ENCODE measurements at regions not wholly inside any gene's neighbourhood (a gene's known extent, or its start where the extent isn't known, plus 50 kb on each side); places are given as distances from the start of the nearest gene placed in this dataset.
"Not testable (repeated sequence)": the region's sequence is repeated elsewhere in the genome, so short reads cannot be mapped to it uniquely, and the experiment has no call there.

- DNase-seq (ENCODE audit: low spot score), result no peak
Measured at GRCh38 chr1:164433818-164434170, 125.2 kb upstream of the PBX1 start.

GRCh38 chr1:164440232-164440631 lies 118.8 kb upstream of the PBX1 start:
- peak; percentile 21 for DNase-seq (ENCODE audit: low spot score)

GRCh38 chr1:164443166-164443565 lies 115.8 kb upstream of the PBX1 start:
- DNase-seq (ENCODE audit: low spot score), result no peak

- DNase-seq (ENCODE audit: low spot score), result no peak
Measured at GRCh38 chr1:164443836-164444235, 115.1 kb upstream of the PBX1 start.

DNA sequence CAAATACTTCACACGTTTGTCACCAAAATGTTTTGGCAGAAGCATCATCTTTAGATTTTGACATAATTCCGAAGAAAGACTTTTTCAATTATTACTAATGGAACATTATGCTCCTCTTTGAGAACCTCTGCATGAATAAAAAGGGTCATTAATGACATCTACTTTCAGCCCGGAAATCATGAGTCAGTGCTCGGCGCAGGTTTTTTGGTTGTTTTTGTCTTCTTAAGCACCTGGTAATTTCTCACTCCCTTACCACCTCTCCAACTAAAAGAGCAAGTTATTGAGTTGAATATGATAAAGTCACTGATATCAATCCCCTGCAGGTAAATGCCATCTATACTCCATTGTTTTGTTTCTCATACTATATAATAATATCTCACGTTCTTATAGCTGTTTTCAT lies 113.0 kb upstream of the PBX1 start:
- no peak for DNase-seq (ENCODE audit: low spot score)

- no peak for DNase-seq (ENCODE audit: low spot score)
Measured at GRCh38 chr1:164452549-164452948, 106.4 kb upstream of the PBX1 start.

DNA sequence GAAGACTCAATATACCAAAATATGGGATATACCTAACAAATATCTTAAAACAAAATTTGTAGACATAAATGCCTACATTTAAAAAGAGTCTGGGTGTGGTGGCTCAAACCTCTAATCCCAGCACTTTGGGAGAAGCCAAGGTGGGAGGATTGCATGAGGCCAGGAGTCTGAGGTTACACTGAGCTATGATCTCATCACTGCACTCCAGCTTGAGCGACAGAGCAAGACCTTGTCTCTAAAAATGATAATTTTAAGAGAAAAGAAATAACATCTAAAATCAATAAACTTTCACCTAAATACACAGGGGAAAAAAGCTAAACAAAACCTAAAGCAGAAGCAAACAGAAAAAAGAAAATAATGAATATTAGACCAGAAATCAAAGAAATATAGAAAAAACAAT lies 102.7 kb upstream of the PBX1 start:
- no peak for DNase-seq (ENCODE audit: low spot score)

GRCh38 chr1:164459176-164459575 lies 99.8 kb upstream of the PBX1 start:
- DNase-seq (ENCODE audit: low spot score), result not testable (repeated sequence)

- DNase-seq (ENCODE audit: low spot score), result no peak
Measured at GRCh38 chr1:164466001-164466421, 93.0 kb upstream of the PBX1 start.

- no peak for DNase-seq (ENCODE audit: low spot score)
Measured at GRCh38 chr1:164466429-164466828, 92.6 kb upstream of the PBX1 start.

DNA sequence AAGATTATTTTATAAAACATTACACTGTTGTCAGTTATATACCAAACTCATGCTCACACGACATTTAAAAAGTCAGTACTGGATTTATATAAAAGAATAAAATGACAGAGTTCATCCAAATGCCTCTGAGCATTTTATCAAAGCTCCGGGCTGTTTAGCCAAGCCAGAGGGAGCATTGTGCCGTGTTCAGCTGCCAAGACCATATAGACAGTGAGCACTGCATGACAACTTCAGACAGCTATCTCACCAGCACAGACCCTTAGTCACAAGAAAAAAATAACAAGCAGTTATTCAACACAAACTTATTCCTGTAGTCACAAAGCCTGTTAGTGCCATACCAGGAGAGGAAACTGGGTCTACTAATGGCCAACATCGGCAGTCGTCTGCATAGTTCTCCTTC lies 88.0 kb upstream of the PBX1 start:
- DNase-seq (ENCODE audit: low spot score), result no peak

DNA sequence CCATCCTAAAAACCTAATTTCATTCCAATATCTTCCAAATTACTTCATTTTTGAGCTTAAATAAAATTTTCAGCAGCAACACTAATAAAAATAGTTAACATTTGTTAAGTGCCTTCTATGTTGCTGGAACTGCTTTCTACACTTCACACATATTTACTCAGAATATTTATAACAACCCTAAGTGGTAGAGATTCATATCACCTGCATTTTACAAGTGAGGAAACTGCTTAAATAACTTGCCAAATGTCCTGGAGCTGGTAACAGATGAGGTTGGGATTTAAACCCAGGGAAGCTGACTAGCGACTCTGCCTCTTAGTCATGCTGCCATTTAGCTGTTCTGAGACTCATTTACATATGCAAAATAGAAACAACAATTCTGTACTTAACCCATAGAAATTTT lies 86.1 kb upstream of the PBX1 start:
- no peak for DNase-seq (ENCODE audit: low spot score)

DNA sequence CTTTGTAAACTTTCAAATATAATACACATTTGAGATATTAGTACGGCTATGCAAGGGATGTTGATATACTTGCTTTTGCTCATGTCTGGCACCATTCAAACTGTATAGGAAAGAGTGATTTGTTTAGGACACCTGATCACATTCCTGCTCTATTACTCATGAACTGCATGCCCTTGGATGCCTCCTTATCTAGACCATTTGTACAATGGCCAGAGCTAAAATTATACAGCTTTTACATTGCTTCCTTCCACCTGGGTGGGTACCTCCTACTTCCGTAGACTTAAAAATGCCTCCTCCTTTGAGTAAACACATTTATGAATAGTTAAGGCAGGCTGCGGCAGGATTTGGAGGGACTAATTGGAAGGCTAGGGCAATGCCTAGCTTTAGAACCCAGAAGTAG lies 85.4 kb upstream of the PBX1 start:
- no peak for DNase-seq (ENCODE audit: low spot score)

DNA sequence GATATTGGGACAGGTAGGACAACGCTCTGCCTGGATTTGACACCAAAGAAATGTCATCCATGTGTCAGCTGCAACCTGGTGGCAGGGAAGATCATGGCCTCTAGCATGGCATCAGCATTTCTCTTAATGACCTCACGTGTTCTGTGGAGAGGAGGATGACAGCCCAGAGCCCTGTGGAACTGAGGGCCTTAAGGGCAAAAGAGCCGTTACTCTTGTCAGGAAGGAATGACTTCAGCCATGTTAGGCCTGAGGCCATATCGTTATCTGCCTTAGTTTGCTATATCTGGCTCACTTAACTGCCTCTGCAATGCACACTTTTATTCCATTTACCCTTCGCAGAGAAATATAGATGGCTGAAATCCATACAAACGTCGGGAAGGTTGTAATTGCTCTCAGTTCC lies 83.2 kb upstream of the PBX1 start:
- no peak for DNase-seq (ENCODE audit: low spot score)

GRCh38 chr1:164477343-164477742 lies 81.6 kb upstream of the PBX1 start:
- DNase-seq (ENCODE audit: low spot score), result no peak

DNA sequence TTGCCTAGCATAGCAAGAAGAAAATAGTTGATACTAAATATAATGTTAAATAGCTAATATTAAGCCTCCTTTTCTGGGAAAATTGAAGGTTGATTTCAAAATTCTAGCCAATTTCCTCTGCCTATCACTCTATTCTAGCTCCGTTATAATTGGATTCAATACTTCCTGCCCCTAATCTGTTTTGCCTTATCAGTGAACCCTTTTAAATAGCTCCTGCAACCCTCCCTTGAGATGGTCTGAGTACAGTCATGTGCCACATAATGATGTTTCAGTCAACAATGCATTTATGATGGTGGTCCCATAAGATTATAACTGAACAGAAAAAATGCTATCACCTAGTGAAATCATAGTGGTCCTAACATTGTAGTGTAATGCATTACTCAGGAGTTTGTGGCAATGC lies 79.7 kb upstream of the PBX1 start:
- DNase-seq (ENCODE audit: low spot score), result no peak

DNA sequence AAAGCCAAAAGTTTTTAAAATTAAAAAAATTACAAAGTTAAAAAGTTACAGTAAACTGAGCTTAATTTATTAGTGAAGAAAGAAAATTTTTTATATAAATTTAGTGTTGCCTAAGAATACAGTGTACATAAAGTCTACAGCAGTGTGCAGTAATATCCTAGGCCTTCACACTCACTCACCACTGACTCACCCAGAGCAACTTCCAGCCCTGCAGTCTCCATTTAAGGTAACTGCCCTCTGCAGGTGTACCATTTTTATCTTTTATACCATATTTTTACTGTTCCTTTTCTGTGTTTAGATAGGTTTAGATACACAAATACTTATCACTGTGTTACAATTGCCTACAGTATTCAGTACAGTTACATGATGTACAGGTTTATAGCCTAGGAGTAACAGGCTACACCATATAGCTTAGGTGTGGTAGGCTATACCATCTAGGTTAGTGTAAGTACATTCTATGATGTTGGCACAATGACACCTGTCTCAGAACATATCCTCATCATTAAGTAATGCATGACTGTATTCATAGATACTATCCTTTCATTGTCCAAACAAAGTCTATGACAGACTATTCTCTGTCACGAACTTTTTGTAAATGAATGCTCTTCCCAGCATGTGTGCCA lies 78.6 kb upstream of the PBX1 start:
- no peak for DNase-seq (ENCODE audit: low spot score)

- no peak for DNase-seq (ENCODE audit: low spot score)
Measured at GRCh38 chr1:164495905-164496304, 63.1 kb upstream of the PBX1 start.

GRCh38 chr1:164498792-164499191 lies 60.2 kb upstream of the PBX1 start:
- DNase-seq (ENCODE audit: low spot score), result no peak

DNA sequence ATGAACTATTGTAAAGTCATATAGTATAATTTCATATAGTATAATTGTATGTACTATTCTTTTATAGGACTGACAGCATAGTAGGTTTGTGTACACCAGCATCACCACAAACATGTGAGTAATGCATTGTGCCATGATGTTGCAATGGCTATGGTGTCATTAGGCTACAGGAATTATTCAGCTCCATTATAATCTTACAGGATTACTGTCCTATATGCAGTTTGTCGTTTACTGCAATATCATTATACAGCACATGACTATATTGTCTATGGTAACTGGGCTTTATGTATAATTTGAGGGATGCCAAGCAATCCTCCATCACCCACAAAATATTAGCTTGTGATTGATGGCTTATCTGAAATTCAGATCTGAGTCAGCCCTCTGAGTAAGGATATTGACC lies 54.2 kb upstream of the PBX1 start:
- no peak for DNase-seq (ENCODE audit: low spot score)
